PFSK-1 (cell line): ENCODE measurements at regions not wholly inside any gene's neighbourhood (a gene's known extent, or its start where the extent isn't known, plus 50 kb on each side); places are given as distances from the start of the nearest gene placed in this dataset.

ENCODE experiments used
- FOXP2 ChIP-seq: optimal IDR thresholded peaks from 2 replicates; pipeline ENCODE3; 2011; ENCODE audit warnings: borderline replicate concordance, control low read depth, inconsistent platforms; ENCODE audit not compliant: insufficient read depth; ENCODE audit errors: extremely low read length, extremely low read depth
- POLR2AphosphoS5 ChIP-seq: IDR thresholded peaks from 2 replicates; pipeline ENCODE4 v1.6.1; 2012; ENCODE audit warnings: low read depth, mild to moderate bottlenecking, control low read depth, low read length, moderate library complexity
- REST ChIP-seq, 2 experiments: IDR thresholded peaks; 2 replicates each; pipeline versions ENCODE4 v1.6.1 to v1.8.0; 2011 to 2012; ENCODE audit warnings: low read depth in 2 of 2, low read length in 2 of 2, control low read depth in 1 of 2, inconsistent platforms in 1 of 2, mild to moderate bottlenecking in 1 of 2, moderate library complexity in 1 of 2; ENCODE audit not compliant: insufficient read depth in 1 of 2
- SIN3A ChIP-seq: IDR thresholded peaks from 2 replicates; pipeline ENCODE4 v1.6.1; 2012; ENCODE audit warnings: mild to moderate bottlenecking, low read length, moderate library complexity, borderline replicate concordance; ENCODE audit not compliant: insufficient read depth
- TAF1 ChIP-seq: IDR thresholded peaks from 2 replicates; pipeline ENCODE4 v1.6.1; 2012; ENCODE audit warnings: low read length, control low read depth, borderline replicate concordance; ENCODE audit not compliant: insufficient read depth

- TF ChIP-seq SIN3A (no peak), POLR2AphosphoS5 (no peak), FOXP2 (no peak), TAF1 (no peak), REST (IDR thresholded peaks at IDR 0.05; ENCODE audit: insufficient read depth in 1 of 2, low read depth in 2 of 2, low read length in 2 of 2) (no peak)
Observed at GRCh38 chr1:56256153-56257000, 323.0 kb downstream of the PLPP3 start.

GRCh38 chr1:56255516-56256152 is 323.7 kb downstream of the PLPP3 start:
- TF ChIP-seq SIN3A: no peak
- no peak for TF ChIP-seq FOXP2
- no peak for TF ChIP-seq TAF1
- TF ChIP-seq POLR2AphosphoS5: no peak
- TF ChIP-seq REST (IDR thresholded peaks at IDR 0.05; ENCODE audit: insufficient read depth in 1 of 2, low read depth in 2 of 2, low read length in 2 of 2): no peak

GRCh38 chr1:56254130-56254529 is 325.2 kb downstream of the PLPP3 start:
- TF ChIP-seq POLR2AphosphoS5: no peak
- no peak for TF ChIP-seq SIN3A
- TF ChIP-seq FOXP2: no peak
- no peak for TF ChIP-seq REST (IDR thresholded peaks at IDR 0.05; ENCODE audit: insufficient read depth in 1 of 2, low read depth in 2 of 2, low read length in 2 of 2)
- no peak for TF ChIP-seq TAF1

DNA sequence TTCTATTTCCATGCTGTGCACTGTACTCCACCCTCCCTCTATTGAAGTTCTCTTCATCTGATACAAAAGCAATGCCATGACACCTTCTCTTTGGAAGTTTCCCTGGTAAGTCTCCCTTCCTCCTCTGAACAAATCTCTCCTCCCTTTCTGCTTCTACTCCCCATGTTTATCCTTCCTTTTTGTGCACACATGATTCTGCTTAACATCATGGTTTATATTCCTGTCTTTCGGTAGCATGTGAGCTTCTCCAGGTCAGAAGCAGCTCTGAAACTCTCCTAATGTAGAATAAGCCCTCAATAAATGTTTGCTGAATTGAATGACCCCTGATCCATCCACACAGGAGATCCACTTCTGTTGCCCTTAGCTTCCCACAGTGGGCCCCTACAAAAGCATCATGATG is 328.6 kb downstream of the PLPP3 start:
- TF ChIP-seq POLR2AphosphoS5: no peak
- TF ChIP-seq FOXP2: no peak
- no peak for TF ChIP-seq SIN3A
- TF ChIP-seq TAF1: no peak
- TF ChIP-seq REST (IDR thresholded peaks at IDR 0.05; ENCODE audit: insufficient read depth in 1 of 2, low read depth in 2 of 2, low read length in 2 of 2): no peak
